ENCODE measurements at regions not wholly inside any gene's neighbourhood (a gene's known extent, or its start where the extent isn't known, plus 50 kb on each side); places are given as distances from the start of the nearest gene placed in this dataset.

DNA sequence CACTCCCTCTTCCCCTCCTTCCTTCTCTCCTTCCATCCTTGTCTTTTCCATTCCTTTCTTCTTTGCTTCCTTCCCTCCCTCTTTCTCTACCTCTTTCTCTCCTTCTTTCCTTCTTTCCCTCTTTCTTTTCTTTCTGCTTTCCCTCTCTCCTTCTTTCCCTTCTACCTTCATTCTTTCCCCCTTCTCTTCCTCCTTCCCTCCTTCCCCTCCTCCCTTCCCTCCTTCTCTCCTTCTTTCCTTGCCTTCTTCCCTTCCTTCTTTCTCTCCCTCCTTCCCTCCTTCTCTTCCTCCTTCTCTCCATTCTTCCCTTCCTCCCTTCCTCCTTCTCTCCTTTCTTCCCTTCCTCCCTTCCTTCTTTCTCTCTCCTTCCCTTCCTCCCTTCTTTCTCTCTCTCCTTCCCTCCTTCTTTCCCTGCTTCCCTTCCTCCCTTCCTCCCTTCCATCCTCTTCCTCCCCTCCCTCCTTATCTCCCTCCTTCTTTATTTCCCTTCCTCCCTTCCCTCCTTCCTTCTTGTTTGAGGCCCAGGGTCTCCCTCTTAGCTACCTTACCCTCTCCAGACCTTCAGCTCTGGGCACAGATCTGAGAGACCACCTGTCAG lies 77.0 kb downstream of the BUD13 start:
- no peak for TF ChIP-seq CTCF (IDR thresholded peaks at IDR 0.05; ENCODE audit: borderline replicate concordance, extremely low read depth, insufficient read depth)
- Histone ChIP-seq H3K27ac (ENCODE audit: low read depth in 2 of 2, low read length in 2 of 2) (no peak overlapping the region), H3K9ac (ENCODE audit: low read length in 3 of 3) (no peak overlapping the region), H3K27me3 (ENCODE audit: control insufficient read depth, insufficient read depth, low read length) (no peaks in the 10 kb centered on the region), H3K36me3 (ENCODE audit: control insufficient read depth in 2 of 3, insufficient read depth in 3 of 3, low read length in 3 of 3) (no peaks in the 10 kb centered on the region), H3K9me3 (ENCODE audit: control insufficient read depth in 2 of 3, insufficient read depth in 1 of 3, low read length in 3 of 3) (no peaks in the 10 kb centered on the region), H3K4me1 (ENCODE audit: control insufficient read depth in 2 of 3, insufficient read depth in 2 of 3, low read depth in 1 of 3, low read length in 3 of 3) (no peaks in the 10 kb centered on the region), H3K4me3 (ENCODE audit: low read length in 3 of 3) (no peak overlapping the region)
- DNase-seq = no peak
- no peak for FAIRE-seq
- intact Hi-C loops (cut with DNase I) = no loop called here

DNA sequence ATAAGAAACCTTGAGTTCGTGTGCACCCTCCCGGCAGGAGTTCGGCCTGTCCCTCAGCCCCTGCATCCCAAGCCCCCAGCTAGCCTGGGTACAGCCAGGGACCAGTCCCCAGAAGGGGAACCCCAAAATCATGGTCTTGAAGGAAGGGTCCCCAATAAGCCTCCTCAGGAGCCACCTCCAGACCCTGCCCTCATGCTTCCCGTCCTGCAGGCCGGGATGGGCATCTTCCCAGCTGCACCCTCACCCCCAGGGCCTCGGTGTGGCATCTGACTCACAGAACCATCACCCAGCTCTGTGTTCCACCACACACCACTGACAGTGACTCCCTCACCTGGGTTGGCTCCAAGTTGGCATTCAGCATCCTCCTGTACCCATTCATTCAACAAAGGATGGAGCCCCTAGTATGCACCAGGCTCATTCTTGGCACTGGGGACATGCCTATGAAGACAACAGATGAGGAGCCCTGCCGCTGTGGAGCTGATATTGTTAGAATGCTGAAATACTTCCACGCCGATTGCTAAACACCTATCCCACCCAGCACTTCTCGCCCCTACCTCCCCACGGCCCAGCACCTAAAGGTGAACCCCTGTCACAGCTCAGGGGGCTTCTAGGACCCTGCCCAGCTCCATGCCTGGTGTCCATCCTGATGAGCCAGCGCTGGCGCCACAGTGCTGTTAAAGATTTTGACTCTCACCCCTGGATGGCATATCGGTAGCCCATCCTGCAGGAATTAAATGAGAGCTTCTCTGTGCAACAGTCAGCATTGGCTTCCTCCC lies 77.8 kb downstream of the BUD13 start:
- H3K9me3 ChIP-seq (ENCODE audit: control insufficient read depth in 2 of 3, insufficient read depth in 1 of 3, low read length in 3 of 3) = no peaks in the 10 kb centered on the region
- no peak overlapping the region for H3K27ac ChIP-seq (ENCODE audit: low read depth in 2 of 2, low read length in 2 of 2)
- no peaks in the 10 kb centered on the region for H3K27me3 ChIP-seq (ENCODE audit: control insufficient read depth, insufficient read depth, low read length)
- H3K9ac ChIP-seq (ENCODE audit: low read length in 3 of 3) = no peak overlapping the region
- DNase-seq (no peak), FAIRE-seq (no peak)
- no peak overlapping the region for H3K4me3 ChIP-seq (ENCODE audit: low read length in 3 of 3)
- intact Hi-C loops (cut with DNase I) = no loop called here
- TF ChIP-seq CTCF (IDR thresholded peaks at IDR 0.05; ENCODE audit: borderline replicate concordance, extremely low read depth, insufficient read depth) = no peak
- no peaks in the 10 kb centered on the region for H3K4me1 ChIP-seq (ENCODE audit: control insufficient read depth in 2 of 3, insufficient read depth in 2 of 3, low read depth in 1 of 3, low read length in 3 of 3)
- no peaks in the 10 kb centered on the region for H3K36me3 ChIP-seq (ENCODE audit: control insufficient read depth in 2 of 3, insufficient read depth in 3 of 3, low read length in 3 of 3)

DNA sequence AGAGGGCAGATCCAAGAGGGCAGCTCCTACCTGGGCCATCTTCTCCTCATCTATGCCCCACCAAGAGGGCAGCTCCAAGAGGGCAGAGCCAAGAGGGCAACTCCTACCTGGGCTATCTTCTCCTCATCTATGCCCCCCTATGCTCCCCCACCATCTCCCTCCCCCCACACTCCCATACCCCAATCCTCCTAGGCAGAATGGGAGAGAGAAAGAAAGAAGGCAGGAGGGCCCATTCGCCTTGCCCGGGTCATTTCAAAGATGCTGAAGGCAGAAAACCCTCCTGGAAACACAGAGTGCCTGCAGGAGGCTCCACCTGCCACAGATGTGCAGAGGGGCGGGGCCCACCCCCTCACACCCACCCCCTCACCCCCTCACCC lies 78.5 kb downstream of the BUD13 start:
- Histone ChIP-seq H3K27ac (ENCODE audit: low read depth in 2 of 2, low read length in 2 of 2) (no peak overlapping the region), H3K27me3 (ENCODE audit: control insufficient read depth, insufficient read depth, low read length) (no peaks in the 10 kb centered on the region), H3K4me1 (ENCODE audit: control insufficient read depth in 2 of 3, insufficient read depth in 2 of 3, low read depth in 1 of 3, low read length in 3 of 3) (no peaks in the 10 kb centered on the region), H3K9me3 (ENCODE audit: control insufficient read depth in 2 of 3, insufficient read depth in 1 of 3, low read length in 3 of 3) (no peaks in the 10 kb centered on the region), H3K36me3 (ENCODE audit: control insufficient read depth in 2 of 3, insufficient read depth in 3 of 3, low read length in 3 of 3) (no peaks in the 10 kb centered on the region), H3K9ac (ENCODE audit: low read length in 3 of 3) (no peak overlapping the region), H3K4me3 (ENCODE audit: low read length in 3 of 3) (no peak overlapping the region)
- intact Hi-C loops (cut with DNase I) = no loop called here
- no peak for DNase-seq
- FAIRE-seq = no peak
- no peak for TF ChIP-seq CTCF (IDR thresholded peaks at IDR 0.05; ENCODE audit: borderline replicate concordance, extremely low read depth, insufficient read depth)
